ENCODE measurements at regions not wholly inside any gene's neighbourhood (a gene's known extent, or its start where the extent isn't known, plus 50 kb on each side); places are given as distances from the start of the nearest gene placed in this dataset.

GRCh38 chr5:123885081-123885480 is 373.1 kb downstream of the CSNK1G3 start:
- H3K36me3 ChIP-seq = no peaks in the 10 kb centered on the region
- WGBS, 4 donors = 79 to 85% (median 83%) methylated on average over 1 of the region's 1 CpG
- DNase-seq (no peak), ATAC-seq (no peak)
- H3K27ac ChIP-seq = no peak overlapping the region
- no peaks in the 10 kb centered on the region for H3K27me3 ChIP-seq
- H3K4me3 ChIP-seq = no peak overlapping the region
- H3K4me1 ChIP-seq = peaks cover 0 to 21% (median 14%) of the 10 kb centered on the region in 12 donors
- intact Hi-C loops (cut with DNase I) = no loop called here
- TF ChIP-seq CTCF (IDR thresholded peaks at IDR 0.05) (no peak), POLR2A (IDR thresholded peaks at IDR 0.05) (no peak)
- no peaks in the 10 kb centered on the region for H3K9me3 ChIP-seq

GRCh38 chr5:123882965-123883345 is 371.0 kb downstream of the CSNK1G3 start:
- Histone ChIP-seq H3K4me1 (peaks cover 0 to 21% (median 14%) of the 10 kb centered on the region in 12 donors), H3K27me3 (no peaks in the 10 kb centered on the region), H3K4me3 (peak overlapping the region in 4 of 12 donors; percentile 1 to 22 (median 6)), H3K27ac (no peak overlapping the region), H3K36me3 (no peaks in the 10 kb centered on the region), H3K9me3 (no peaks in the 10 kb centered on the region)
- no peak for TF ChIP-seq POLR2A (IDR thresholded peaks at IDR 0.05)
- no peak for TF ChIP-seq CTCF (IDR thresholded peaks at IDR 0.05)
- intact Hi-C loops (cut with DNase I) = no loop called here
- ATAC-seq (no peak), DNase-seq (no peak)
- 13 to 18% (median 16%) methylated on average over 2 of the region's 2 CpGs for WGBS, 4 donors

GRCh38 chr5:123882319-123882964 is 370.5 kb downstream of the CSNK1G3 start:
- 50 to 63% (median 54%) methylated on average over 5 of the region's 5 CpGs for WGBS, 4 donors
- Histone ChIP-seq H3K4me1 (peaks cover 0 to 21% (median 14%) of the 10 kb centered on the region in 12 donors), H3K4me3 (peak overlapping the region in 4 of 12 donors; percentile 1 to 22 (median 6)), H3K36me3 (no peaks in the 10 kb centered on the region), H3K9me3 (no peaks in the 10 kb centered on the region), H3K27ac (peak overlapping the region in 1 of 12 donors; percentile 13), H3K27me3 (no peaks in the 10 kb centered on the region)
- intact Hi-C loops (cut with DNase I) = no loop called here
- ATAC-seq (no peak), DNase-seq (no peak)
- TF ChIP-seq CTCF (IDR thresholded peaks at IDR 0.05) (no peak), POLR2A (IDR thresholded peaks at IDR 0.05) (no peak)

- Histone ChIP-seq H3K4me3 (peak overlapping the region in 1 of 12 donors; percentile 6), H3K27me3 (no peaks in the 10 kb centered on the region), H3K27ac (peak overlapping the region in 1 of 12 donors; percentile 13), H3K4me1 (peaks cover 0 to 21% (median 14%) of the 10 kb centered on the region in 12 donors), H3K36me3 (no peaks in the 10 kb centered on the region), H3K9me3 (no peaks in the 10 kb centered on the region)
- 17 to 36% (median 29%) methylated on average over 6 of the region's 6 CpGs for WGBS, 4 donors
- ATAC-seq (peak in 1 of 4 donors; percentile 55), DNase-seq (no peak)
- TF ChIP-seq CTCF (IDR thresholded peaks at IDR 0.05) = no peak
- TF ChIP-seq POLR2A (IDR thresholded peaks at IDR 0.05) = no peak
- intact Hi-C loops (cut with DNase I) = no loop called here
Observed at GRCh38 chr5:123881759-123882244, 369.8 kb downstream of the CSNK1G3 start.
